Upper lobe of left lung (tissue), 4 donors: ENCODE measurements at regions not wholly inside any gene's neighbourhood (a gene's known extent, or its start where the extent isn't known, plus 50 kb on each side); places are given as distances from the start of the nearest gene placed in this dataset.

ENCODE experiments used
- EP300 ChIP-seq, 4 donors: sonication (generic); formaldehyde crosslinking; IDR thresholded peaks; one replicate each; pipeline ENCODE4 v1.5.1; 2017; ENCODE audit warnings: antibody characterized with exemption in 4 of 4, control low read depth in 2 of 4
- POLR2A ChIP-seq, 4 donors: fragments of 450-650 bp; IDR thresholded peaks; one replicate each; pipeline ENCODE4 v1.5.1; 2016 to 2017; ENCODE audit warnings: antibody characterized with exemption in 4 of 4, mild to moderate bottlenecking in 2 of 4
- POLR2AphosphoS5 ChIP-seq, 2 donors: sonication (generic); formaldehyde crosslinking; IDR thresholded peaks; one replicate each; pipeline ENCODE4 v1.5.1; 2017; ENCODE audit warnings: antibody characterized with exemption in 2 of 2
- TF ChIP-seq, protein P1 (sequence below), 6 experiments: fragments of 450-650 bp in 4 of 6; fragments of 200-600 bp in 2 of 6; sonication (generic) in 2 of 6; IDR thresholded peaks; one replicate each; pipeline ENCODE4 v1.5.1; 2016 to 2019; ENCODE audit warnings: antibody characterized with exemption in 6 of 6

DNA sequence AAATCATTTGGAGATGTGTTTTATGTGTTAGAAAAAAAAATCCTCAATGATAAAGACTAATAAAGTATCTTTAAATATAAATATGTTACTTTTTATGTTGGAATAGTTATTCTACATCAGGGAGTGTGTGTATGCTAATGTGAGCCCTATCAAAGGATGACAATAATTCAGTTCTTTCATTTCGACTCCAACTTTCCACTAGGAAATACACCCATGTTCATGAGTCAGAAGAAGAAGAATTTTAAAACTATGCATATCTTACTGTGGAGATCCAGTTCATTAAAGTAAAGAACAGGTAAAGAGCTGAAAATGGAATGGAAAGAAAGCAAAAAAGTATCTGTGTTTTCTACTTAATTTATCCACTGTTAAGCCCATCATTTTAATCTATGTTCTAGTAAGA lies 399.8 kb downstream of the KCNJ2 start:
- TF ChIP-seq POLR2AphosphoS5 (IDR thresholded peaks at IDR 0.05) (no peak), POLR2A (IDR thresholded peaks at IDR 0.05) (no peak), EP300 (IDR thresholded peaks at IDR 0.05) (no peak)
- TF ChIP-seq, protein P1, sequence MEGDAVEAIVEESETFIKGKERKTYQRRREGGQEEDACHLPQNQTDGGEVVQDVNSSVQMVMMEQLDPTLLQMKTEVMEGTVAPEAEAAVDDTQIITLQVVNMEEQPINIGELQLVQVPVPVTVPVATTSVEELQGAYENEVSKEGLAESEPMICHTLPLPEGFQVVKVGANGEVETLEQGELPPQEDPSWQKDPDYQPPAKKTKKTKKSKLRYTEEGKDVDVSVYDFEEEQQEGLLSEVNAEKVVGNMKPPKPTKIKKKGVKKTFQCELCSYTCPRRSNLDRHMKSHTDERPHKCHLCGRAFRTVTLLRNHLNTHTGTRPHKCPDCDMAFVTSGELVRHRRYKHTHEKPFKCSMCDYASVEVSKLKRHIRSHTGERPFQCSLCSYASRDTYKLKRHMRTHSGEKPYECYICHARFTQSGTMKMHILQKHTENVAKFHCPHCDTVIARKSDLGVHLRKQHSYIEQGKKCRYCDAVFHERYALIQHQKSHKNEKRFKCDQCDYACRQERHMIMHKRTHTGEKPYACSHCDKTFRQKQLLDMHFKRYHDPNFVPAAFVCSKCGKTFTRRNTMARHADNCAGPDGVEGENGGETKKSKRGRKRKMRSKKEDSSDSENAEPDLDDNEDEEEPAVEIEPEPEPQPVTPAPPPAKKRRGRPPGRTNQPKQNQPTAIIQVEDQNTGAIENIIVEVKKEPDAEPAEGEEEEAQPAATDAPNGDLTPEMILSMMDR (IDR thresholded peaks at IDR 0.05): no peak
